ENCODE measurements at regions not wholly inside any gene's neighbourhood (a gene's known extent, or its start where the extent isn't known, plus 50 kb on each side); places are given as distances from the start of the nearest gene placed in this dataset.
"Not testable (repeated sequence)": the region's sequence is repeated elsewhere in the genome, so short reads cannot be mapped to it uniquely, and the experiment has no call there.

- DNase-seq (ENCODE audit: low read depth) = peak; percentile 66
Observed at GRCh38 chr10:34045571-34046190, 711.2 kb upstream of the NRP1 start.

GRCh38 chr10:34041871-34042270 is 707.4 kb upstream of the NRP1 start:
- no peak for TF ChIP-seq CTCF (conservative IDR thresholded peaks at IDR 0.05; ENCODE audit: low read length)
- DNase-seq (ENCODE audit: low read depth) = no peak
- no peak overlapping the region for H3K4me3 ChIP-seq (ENCODE audit: low read length)

More at GRCh38 chr10:34045571-34046190, 711.2 kb upstream of the NRP1 start:
- no peak overlapping the region for H3K4me3 ChIP-seq (ENCODE audit: low read length)
- TF ChIP-seq CTCF (conservative IDR thresholded peaks at IDR 0.05; ENCODE audit: low read length) = no peak

GRCh38 chr10:34037499-34037898 is 703.0 kb upstream of the NRP1 start:
- DNase-seq (ENCODE audit: low read depth) = no peak
- no peak overlapping the region for H3K4me3 ChIP-seq (ENCODE audit: low read length)
- TF ChIP-seq CTCF (conservative IDR thresholded peaks at IDR 0.05; ENCODE audit: low read length) = no peak

- DNase-seq (ENCODE audit: low read depth) = not testable (repeated sequence)
Observed at GRCh38 chr10:34035241-34035790, 700.8 kb upstream of the NRP1 start.

GRCh38 chr10:34033078-34033477 is 698.6 kb upstream of the NRP1 start:
- no peak overlapping the region for H3K4me3 ChIP-seq (ENCODE audit: low read length)
- TF ChIP-seq CTCF (conservative IDR thresholded peaks at IDR 0.05; ENCODE audit: low read length) = no peak

More at GRCh38 chr10:34035241-34035790, 700.8 kb upstream of the NRP1 start:
- H3K4me3 ChIP-seq (ENCODE audit: low read length) = not testable (repeated sequence)

GRCh38 chr10:34032564-34032963 is 698.1 kb upstream of the NRP1 start:
- H3K4me3 ChIP-seq (ENCODE audit: low read length) = no peak overlapping the region
- no peak for TF ChIP-seq CTCF (conservative IDR thresholded peaks at IDR 0.05; ENCODE audit: low read length)
- no peak for DNase-seq (ENCODE audit: low read depth)

More at GRCh38 chr10:34033078-34033477, 698.6 kb upstream of the NRP1 start:
- no peak for DNase-seq (ENCODE audit: low read depth)

- H3K4me3 ChIP-seq (ENCODE audit: low read length) = no peak overlapping the region
- peak; percentile 92 for DNase-seq (ENCODE audit: low read depth)
- no peak for TF ChIP-seq CTCF (conservative IDR thresholded peaks at IDR 0.05; ENCODE audit: low read length)
Observed at GRCh38 chr10:34031400-34031799, 696.9 kb upstream of the NRP1 start.
